Breast epithelium (tissue), 4 donors: ENCODE measurements at regions not wholly inside any gene's neighbourhood (a gene's known extent, or its start where the extent isn't known, plus 50 kb on each side); places are given as distances from the start of the nearest gene placed in this dataset.

Experiments used
- DNase-seq, 2 donors: peaks; one replicate each; pipeline ENCODE4 v3.0.0-alpha.2; 2019; ENCODE audit warnings: low spot score in 2 of 2
- H3K27ac ChIP-seq, 2 donors: fragments of 200-600 bp; sonication (generic) in 1 of 2; one replicate each; pipeline ENCODE4 v1.5.1; 2016 to 2019; ENCODE audit warnings: mild to moderate bottlenecking in 1 of 2
- H3K27me3 ChIP-seq, 2 donors: fragments of 200-600 bp; sonication (generic) in 1 of 2; one replicate each; pipeline versions ENCODE4 v1.5.1 to v1.6.0; 2017 to 2019; ENCODE audit warnings: control low read depth in 1 of 2, mild to moderate bottlenecking in 1 of 2
- H3K36me3 ChIP-seq: fragments of 200-600 bp; one replicate; pipeline ENCODE4 v1.5.1; 2019
- H3K4me1 ChIP-seq, 2 donors: fragments of 200-600 bp; sonication (generic); one replicate each; pipeline ENCODE4 v1.5.1; 2016 to 2019; ENCODE audit warnings: control low read depth in 1 of 2
- H3K4me3 ChIP-seq, 3 donors: fragments of 200-600 bp; sonication (generic); 1 replicate in 2 of 3; 2 replicates in 1 of 3; pipeline ENCODE4 v1.5.1; 2016 to 2019; ENCODE audit warnings: mild to moderate bottlenecking in 3 of 3, moderate library complexity in 2 of 3
- H3K9me3 ChIP-seq, 2 donors: fragments of 200-600 bp; sonication (generic) in 1 of 2; one replicate each; pipeline ENCODE4 v1.5.1; 2016 to 2019; ENCODE audit warnings: control low read depth in 1 of 2
- CTCF ChIP-seq, 3 donors: fragments of 450-650 bp; IDR thresholded peaks; one replicate each; pipeline ENCODE4 v1.5.1; 2016 to 2017; ENCODE audit warnings: antibody characterized with exemption in 3 of 3, mild to moderate bottlenecking in 3 of 3, moderate library complexity in 3 of 3
- POLR2A ChIP-seq: fragments of 450-650 bp; IDR thresholded peaks from one replicate; pipeline ENCODE4 v1.6.1; 2016; ENCODE audit warnings: antibody characterized with exemption, mild to moderate bottlenecking, moderate library complexity
- POLR2AphosphoS5 ChIP-seq, 3 donors: sonication (generic); formaldehyde crosslinking; IDR thresholded peaks; one replicate each; pipeline ENCODE4 v1.6.1; 2017; ENCODE audit warnings: antibody characterized with exemption in 3 of 3
- intact Hi-C: fragments of 100-400 bp; cut with DNase I; formaldehyde crosslinking; loops from one replicate; pipeline ENCODE4 v1.15.1; 2023; ENCODE audit warnings: low total_unique reads

GRCh38 chr16:73542885-73543284 lies 495.0 kb upstream of the ZFHX3 start:
- H3K27me3 ChIP-seq: peaks cover 0 to 41% of the 10 kb centered on the region in 2 donors
- no peaks in the 10 kb centered on the region for H3K4me1 ChIP-seq
- no peak for DNase-seq
- no peak for TF ChIP-seq POLR2AphosphoS5 (IDR thresholded peaks at IDR 0.05)
- no peak for TF ChIP-seq POLR2A
- TF ChIP-seq CTCF (IDR thresholded peaks at IDR 0.05): no peak
- intact Hi-C loops: no loop called here
- H3K36me3 ChIP-seq: no peaks in the 10 kb centered on the region
- H3K27ac ChIP-seq: no peak overlapping the region
- H3K4me3 ChIP-seq: no peak overlapping the region
- H3K9me3 ChIP-seq: no peaks in the 10 kb centered on the region

DNA sequence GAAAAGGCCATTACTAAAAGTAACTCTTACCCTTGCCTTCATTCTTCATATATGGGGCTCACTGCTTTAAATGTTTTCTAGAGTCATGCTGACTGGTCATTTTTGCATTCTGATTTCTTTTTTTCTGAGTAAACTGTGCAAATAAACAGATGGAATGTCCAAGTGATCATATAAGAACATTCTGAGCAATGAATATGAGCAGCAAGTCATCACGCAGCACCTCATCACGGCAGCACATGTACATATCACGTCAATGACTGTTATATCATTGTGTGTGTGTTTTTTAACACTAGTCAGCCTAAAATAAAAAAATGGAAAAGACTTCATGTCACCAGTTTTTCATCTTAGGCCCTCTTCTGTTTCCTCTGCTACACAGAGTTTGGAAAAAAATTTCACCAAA lies 490.0 kb upstream of the ZFHX3 start:
- Histone ChIP-seq H3K4me1 (no peaks in the 10 kb centered on the region), H3K36me3 (no peaks in the 10 kb centered on the region), H3K4me3 (no peak overlapping the region), H3K9me3 (no peaks in the 10 kb centered on the region), H3K27me3 (no peaks in the 10 kb centered on the region), H3K27ac (no peak overlapping the region)
- intact Hi-C loops: no loop called here
- no peak for TF ChIP-seq POLR2AphosphoS5 (IDR thresholded peaks at IDR 0.05)
- TF ChIP-seq POLR2A: no peak
- TF ChIP-seq CTCF (IDR thresholded peaks at IDR 0.05): no peak
- no peak for DNase-seq

DNA sequence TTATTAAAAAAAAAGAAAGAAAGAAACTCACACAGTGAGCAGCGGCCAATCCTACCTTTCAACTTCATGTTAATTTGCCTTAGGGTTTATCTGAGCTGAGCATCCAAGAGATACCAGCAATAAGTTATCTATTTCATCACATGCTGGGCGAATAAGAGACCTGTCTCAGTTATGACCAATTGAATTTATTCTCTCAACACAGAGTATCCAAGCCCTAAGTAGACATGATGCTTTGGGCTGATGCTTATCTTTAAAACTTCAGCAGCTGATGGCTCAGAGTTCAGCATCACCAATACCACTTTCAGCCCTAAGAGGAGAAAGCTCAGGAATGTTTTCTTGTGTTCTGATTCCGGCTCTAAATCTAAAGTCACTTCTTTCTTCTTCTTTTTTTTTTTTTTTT lies 489.0 kb upstream of the ZFHX3 start:
- H3K4me3 ChIP-seq: no peak overlapping the region
- no peaks in the 10 kb centered on the region for H3K9me3 ChIP-seq
- intact Hi-C loops: no loop called here
- H3K36me3 ChIP-seq: no peaks in the 10 kb centered on the region
- no peak for DNase-seq
- H3K4me1 ChIP-seq: no peaks in the 10 kb centered on the region
- no peak for TF ChIP-seq POLR2A
- no peak for TF ChIP-seq CTCF (IDR thresholded peaks at IDR 0.05)
- TF ChIP-seq POLR2AphosphoS5 (IDR thresholded peaks at IDR 0.05): no peak
- no peaks in the 10 kb centered on the region for H3K27me3 ChIP-seq
- no peak overlapping the region for H3K27ac ChIP-seq

DNA sequence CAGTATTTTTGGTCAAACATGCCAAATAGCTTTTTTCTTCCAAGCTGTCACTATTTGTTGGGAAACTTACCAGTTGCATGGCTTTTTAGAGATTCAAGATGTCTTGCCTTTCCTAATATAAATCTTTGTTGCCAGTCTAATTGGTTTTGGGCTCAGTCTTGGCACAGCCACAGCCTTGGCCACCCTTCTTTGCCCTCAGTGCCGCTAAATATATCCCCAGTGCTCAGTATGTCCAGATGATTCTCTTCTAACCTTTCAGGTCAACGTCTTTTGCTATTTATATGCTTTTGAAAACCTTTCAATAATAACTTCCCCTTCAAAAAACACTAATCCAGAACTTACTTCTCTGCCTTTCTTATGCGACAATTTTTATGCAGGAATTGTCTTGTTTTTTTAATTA lies 483.1 kb upstream of the ZFHX3 start:
- no peak overlapping the region for H3K4me3 ChIP-seq
- no peaks in the 10 kb centered on the region for H3K27me3 ChIP-seq
- no peak for TF ChIP-seq POLR2A
- TF ChIP-seq CTCF (IDR thresholded peaks at IDR 0.05): no peak
- TF ChIP-seq POLR2AphosphoS5 (IDR thresholded peaks at IDR 0.05): no peak
- DNase-seq: no peak
- H3K36me3 ChIP-seq: no peaks in the 10 kb centered on the region
- intact Hi-C loops: no loop called here
- H3K9me3 ChIP-seq: no peaks in the 10 kb centered on the region
- H3K27ac ChIP-seq: no peak overlapping the region
- no peaks in the 10 kb centered on the region for H3K4me1 ChIP-seq

GRCh38 chr16:73530529-73530928 lies 482.6 kb upstream of the ZFHX3 start:
- no peak for DNase-seq
- no peak overlapping the region for H3K4me3 ChIP-seq
- no peaks in the 10 kb centered on the region for H3K9me3 ChIP-seq
- no peaks in the 10 kb centered on the region for H3K4me1 ChIP-seq
- no peaks in the 10 kb centered on the region for H3K36me3 ChIP-seq
- TF ChIP-seq POLR2A: no peak
- no peak for TF ChIP-seq CTCF (IDR thresholded peaks at IDR 0.05)
- TF ChIP-seq POLR2AphosphoS5 (IDR thresholded peaks at IDR 0.05): no peak
- intact Hi-C loops: no loop called here
- no peaks in the 10 kb centered on the region for H3K27me3 ChIP-seq
- H3K27ac ChIP-seq: no peak overlapping the region
